ENCODE measurements at regions not wholly inside any gene's neighbourhood (a gene's known extent, or its start where the extent isn't known, plus 50 kb on each side); places are given as distances from the start of the nearest gene placed in this dataset.
"Not testable (repeated sequence)": the region's sequence is repeated elsewhere in the genome, so short reads cannot be mapped to it uniquely, and the experiment has no call there.

DNA sequence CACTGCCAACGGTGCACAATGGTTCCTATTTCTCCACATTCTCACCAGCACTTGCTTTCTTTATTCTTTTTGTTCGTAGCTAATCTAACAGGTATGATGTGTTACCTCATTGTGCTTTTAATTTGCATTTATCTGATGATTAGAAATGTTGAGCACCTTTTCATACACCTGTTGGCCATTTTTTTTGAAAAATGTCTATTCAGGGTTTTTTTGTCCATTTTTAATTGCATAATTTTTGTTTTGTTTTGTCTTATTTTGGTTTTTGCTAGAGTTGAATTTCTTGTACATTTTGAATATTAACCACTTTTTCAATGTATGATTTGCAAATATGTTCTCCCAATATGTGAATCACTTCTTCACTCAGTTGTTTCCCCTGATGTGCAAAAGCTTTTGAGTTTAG, 150.6 kb downstream of the TENT5A start (continued):
- no peak for TF ChIP-seq RCOR1 (IDR thresholded peaks at IDR 0.05; ENCODE audit: low read length)
- no peak for TF ChIP-seq GABPA (IDR thresholded peaks at IDR 0.05; ENCODE audit: low read depth)

DNA sequence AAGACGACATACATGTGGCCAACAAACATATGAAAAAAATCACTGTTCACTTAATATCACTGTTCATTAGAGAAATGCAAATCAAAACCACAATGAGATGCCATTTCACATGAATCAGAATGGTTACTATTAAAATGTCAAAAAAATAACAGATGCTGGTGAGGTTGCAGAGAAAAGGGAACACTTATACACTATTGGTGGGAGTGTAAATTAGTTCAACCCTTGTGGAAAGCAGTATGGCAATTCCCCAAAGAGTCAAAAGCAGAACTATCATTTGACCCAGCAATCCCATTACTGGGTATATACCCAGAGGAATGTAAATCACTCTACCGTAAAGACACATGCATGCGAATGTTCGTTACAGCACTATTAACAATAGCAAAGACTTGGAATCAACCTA, 152.0 kb downstream of the TENT5A start:
- CTCF ChIA-PET; H4K20me1 ChIP-seq (ENCODE audit: insufficient read depth); POLR2A ChIA-PET; DNase-seq; H3K27ac ChIP-seq (ENCODE audit: low read depth in 2 of 2, low read length in 1 of 2); H3K79me2 ChIP-seq (ENCODE audit: insufficient read depth); H3K9me3 ChIP-seq; H3K9me2 ChIP-seq; H2AFZ ChIP-seq (ENCODE audit: low read depth); H3K4me1 ChIP-seq (ENCODE audit: control insufficient read depth in 1 of 2, insufficient read depth in 2 of 2, low read depth in 1 of 2, low read length in 1 of 2); H3K27me3 ChIP-seq (ENCODE audit: insufficient read depth); H3K36me3 ChIP-seq (replicated peaks in 1 of 2; ENCODE audit: control insufficient read depth in 1 of 2, insufficient read depth in 2 of 2, low read length in 1 of 2); H3K9ac ChIP-seq; H3K4me2 ChIP-seq; H3F3A ChIP-seq (replicated peaks; ENCODE audit: insufficient read depth); H3K4me3 ChIP-seq (ENCODE audit: low read depth in 2 of 2, low read length in 1 of 2): not testable (repeated sequence)
- WGBS (ENCODE audit: low lambda C conversion rate): 94% methylated on average over 4 of the region's 4 CpGs

DNA sequence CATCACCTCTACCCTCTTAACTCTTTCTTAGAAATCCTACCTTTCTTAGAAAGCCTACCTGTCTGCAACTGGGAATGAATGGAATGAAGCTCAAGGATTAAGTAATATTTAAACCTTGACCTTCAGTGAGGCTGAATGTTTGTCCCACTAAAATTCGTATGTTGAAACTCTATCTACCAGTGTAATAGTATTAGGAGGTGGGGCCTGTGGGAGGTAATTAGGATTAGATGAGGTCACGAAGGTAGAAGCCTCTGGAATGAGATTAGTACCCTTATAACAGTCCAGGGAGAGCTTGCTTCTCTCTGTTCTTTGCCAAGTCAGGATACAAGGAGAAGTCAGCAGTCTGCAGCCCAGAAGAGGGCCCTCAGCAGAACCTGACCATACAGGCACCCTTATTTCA, 158.0 kb downstream of the TENT5A start:
- CTCF ChIA-PET: interaction anchor here (0.7 kb wide), 1 partner anchor 31 kb away, joined by 3 read pairs; no protein-coding TSS in a partner anchor

DNA sequence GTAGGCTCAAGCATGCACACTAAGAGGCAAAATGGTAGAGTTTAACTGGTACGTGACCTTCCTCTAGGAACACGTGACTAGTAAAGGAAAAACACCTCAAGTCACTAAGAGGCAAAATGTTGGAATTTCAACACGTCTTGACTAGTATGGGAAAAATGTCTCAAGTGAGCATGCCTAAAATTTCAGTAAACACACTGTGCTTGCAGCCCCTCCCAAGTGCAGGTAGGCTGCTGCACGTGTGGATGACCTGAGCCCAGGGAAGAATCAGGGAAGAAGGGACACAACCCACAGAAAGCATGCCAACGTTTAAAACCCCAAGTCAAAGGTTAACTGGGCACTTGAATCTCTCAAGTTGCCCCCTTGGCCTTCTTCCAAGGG, 162.2 kb downstream of the TENT5A start:
- H2AFZ ChIP-seq (ENCODE audit: low read depth): no peak overlapping the region
- H3K27ac ChIP-seq (ENCODE audit: low read depth in 2 of 2, low read length in 1 of 2): no peak overlapping the region
- CTCF ChIA-PET: interaction anchor here (1.4 kb wide), 1 partner anchor 23 kb away, joined by 3 read pairs; no protein-coding TSS in a partner anchor
- no peaks in the 10 kb centered on the region for H3K9me2 ChIP-seq
- H3K9me3 ChIP-seq: no peaks in the 10 kb centered on the region
- POLR2A ChIA-PET: no interaction called here
- H3K4me2 ChIP-seq: no peak overlapping the region
- H3K9ac ChIP-seq: no peak overlapping the region
- H3K4me3 ChIP-seq (ENCODE audit: low read depth in 2 of 2, low read length in 1 of 2): no peak overlapping the region
- no peaks in the 10 kb centered on the region; a peak in 1 of 4 replicates for H3K4me1 ChIP-seq (ENCODE audit: control insufficient read depth in 1 of 2, insufficient read depth in 2 of 2, low read depth in 1 of 2, low read length in 1 of 2)
- H3K27me3 ChIP-seq (ENCODE audit: insufficient read depth): no peaks in the 10 kb centered on the region
- H3F3A ChIP-seq (replicated peaks; ENCODE audit: insufficient read depth): no peaks in the 10 kb centered on the region
- H4K20me1 ChIP-seq (ENCODE audit: insufficient read depth): no peaks in the 10 kb centered on the region
- no peaks in the 10 kb centered on the region for H3K79me2 ChIP-seq (ENCODE audit: insufficient read depth)
- no peak for DNase-seq
- peaks cover 0 to 3% of the 10 kb centered on the region in 2 experiments for H3K36me3 ChIP-seq (replicated peaks in 1 of 2; ENCODE audit: control insufficient read depth in 1 of 2, insufficient read depth in 2 of 2, low read length in 1 of 2)
- 71% methylated on average over 5 of the region's 5 CpGs for WGBS (ENCODE audit: low lambda C conversion rate)
- TF ChIP-seq, protein P1, sequence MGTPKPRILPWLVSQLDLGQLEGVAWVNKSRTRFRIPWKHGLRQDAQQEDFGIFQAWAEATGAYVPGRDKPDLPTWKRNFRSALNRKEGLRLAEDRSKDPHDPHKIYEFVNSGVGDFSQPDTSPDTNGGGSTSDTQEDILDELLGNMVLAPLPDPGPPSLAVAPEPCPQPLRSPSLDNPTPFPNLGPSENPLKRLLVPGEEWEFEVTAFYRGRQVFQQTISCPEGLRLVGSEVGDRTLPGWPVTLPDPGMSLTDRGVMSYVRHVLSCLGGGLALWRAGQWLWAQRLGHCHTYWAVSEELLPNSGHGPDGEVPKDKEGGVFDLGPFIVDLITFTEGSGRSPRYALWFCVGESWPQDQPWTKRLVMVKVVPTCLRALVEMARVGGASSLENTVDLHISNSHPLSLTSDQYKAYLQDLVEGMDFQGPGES (IDR thresholded peaks at IDR 0.05; ENCODE audit: low read depth, low read length): no peak
- TF ChIP-seq MXI1 (IDR thresholded peaks at IDR 0.05; ENCODE audit: low read depth, low read length) (no peak), RCOR1 (IDR thresholded peaks at IDR 0.05; ENCODE audit: low read length) (no peak), TCF12 (IDR thresholded peaks at IDR 0.05) (no peak), GABPA (IDR thresholded peaks at IDR 0.05; ENCODE audit: low read depth) (no peak), JUND (IDR thresholded peaks at IDR 0.05) (no peak), YY1 (IDR thresholded peaks at IDR 0.05; ENCODE audit: low read depth) (no peak)
- TF ChIP-seq, protein P2, sequence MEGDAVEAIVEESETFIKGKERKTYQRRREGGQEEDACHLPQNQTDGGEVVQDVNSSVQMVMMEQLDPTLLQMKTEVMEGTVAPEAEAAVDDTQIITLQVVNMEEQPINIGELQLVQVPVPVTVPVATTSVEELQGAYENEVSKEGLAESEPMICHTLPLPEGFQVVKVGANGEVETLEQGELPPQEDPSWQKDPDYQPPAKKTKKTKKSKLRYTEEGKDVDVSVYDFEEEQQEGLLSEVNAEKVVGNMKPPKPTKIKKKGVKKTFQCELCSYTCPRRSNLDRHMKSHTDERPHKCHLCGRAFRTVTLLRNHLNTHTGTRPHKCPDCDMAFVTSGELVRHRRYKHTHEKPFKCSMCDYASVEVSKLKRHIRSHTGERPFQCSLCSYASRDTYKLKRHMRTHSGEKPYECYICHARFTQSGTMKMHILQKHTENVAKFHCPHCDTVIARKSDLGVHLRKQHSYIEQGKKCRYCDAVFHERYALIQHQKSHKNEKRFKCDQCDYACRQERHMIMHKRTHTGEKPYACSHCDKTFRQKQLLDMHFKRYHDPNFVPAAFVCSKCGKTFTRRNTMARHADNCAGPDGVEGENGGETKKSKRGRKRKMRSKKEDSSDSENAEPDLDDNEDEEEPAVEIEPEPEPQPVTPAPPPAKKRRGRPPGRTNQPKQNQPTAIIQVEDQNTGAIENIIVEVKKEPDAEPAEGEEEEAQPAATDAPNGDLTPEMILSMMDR (IDR thresholded peaks at IDR 0.05): no peak
- TF ChIP-seq, protein P3, sequence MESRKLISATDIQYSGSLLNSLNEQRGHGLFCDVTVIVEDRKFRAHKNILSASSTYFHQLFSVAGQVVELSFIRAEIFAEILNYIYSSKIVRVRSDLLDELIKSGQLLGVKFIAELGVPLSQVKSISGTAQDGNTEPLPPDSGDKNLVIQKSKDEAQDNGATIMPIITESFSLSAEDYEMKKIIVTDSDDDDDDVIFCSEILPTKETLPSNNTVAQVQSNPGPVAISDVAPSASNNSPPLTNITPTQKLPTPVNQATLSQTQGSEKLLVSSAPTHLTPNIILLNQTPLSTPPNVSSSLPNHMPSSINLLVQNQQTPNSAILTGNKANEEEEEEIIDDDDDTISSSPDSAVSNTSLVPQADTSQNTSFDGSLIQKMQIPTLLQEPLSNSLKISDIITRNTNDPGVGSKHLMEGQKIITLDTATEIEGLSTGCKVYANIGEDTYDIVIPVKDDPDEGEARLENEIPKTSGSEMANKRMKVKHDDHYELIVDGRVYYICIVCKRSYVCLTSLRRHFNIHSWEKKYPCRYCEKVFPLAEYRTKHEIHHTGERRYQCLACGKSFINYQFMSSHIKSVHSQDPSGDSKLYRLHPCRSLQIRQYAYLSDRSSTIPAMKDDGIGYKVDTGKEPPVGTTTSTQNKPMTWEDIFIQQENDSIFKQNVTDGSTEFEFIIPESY (IDR thresholded peaks at IDR 0.05; ENCODE audit: borderline replicate concordance, low read depth): no peak
- TF ChIP-seq, protein P4, sequence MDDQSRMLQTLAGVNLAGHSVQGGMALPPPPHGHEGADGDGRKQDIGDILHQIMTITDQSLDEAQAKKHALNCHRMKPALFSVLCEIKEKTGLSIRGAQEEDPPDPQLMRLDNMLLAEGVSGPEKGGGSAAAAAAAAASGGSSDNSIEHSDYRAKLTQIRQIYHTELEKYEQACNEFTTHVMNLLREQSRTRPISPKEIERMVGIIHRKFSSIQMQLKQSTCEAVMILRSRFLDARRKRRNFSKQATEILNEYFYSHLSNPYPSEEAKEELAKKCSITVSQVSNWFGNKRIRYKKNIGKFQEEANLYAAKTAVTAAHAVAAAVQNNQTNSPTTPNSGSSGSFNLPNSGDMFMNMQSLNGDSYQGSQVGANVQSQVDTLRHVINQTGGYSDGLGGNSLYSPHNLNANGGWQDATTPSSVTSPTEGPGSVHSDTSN (IDR thresholded peaks at IDR 0.05): no peak
- TF ChIP-seq, protein P5, sequence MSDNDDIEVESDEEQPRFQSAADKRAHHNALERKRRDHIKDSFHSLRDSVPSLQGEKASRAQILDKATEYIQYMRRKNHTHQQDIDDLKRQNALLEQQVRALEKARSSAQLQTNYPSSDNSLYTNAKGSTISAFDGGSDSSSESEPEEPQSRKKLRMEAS (IDR thresholded peaks at IDR 0.05; ENCODE audit: low read depth): no peak

More for the DNA sequence above, 158.0 kb downstream of the TENT5A start:
- POLR2A ChIA-PET: no interaction called here
- H3K9me2 ChIP-seq: no peaks in the 10 kb centered on the region
- H3K9ac ChIP-seq: no peak overlapping the region
- no peaks in the 10 kb centered on the region for H3K27me3 ChIP-seq (ENCODE audit: insufficient read depth)
- no peak for DNase-seq
- no peaks in the 10 kb centered on the region for H3K79me2 ChIP-seq (ENCODE audit: insufficient read depth)
- H2AFZ ChIP-seq (ENCODE audit: low read depth): no peak overlapping the region
- no peak overlapping the region for H3K4me3 ChIP-seq (ENCODE audit: low read depth in 2 of 2, low read length in 1 of 2)
- no peaks in the 10 kb centered on the region for H3F3A ChIP-seq (replicated peaks; ENCODE audit: insufficient read depth)
- no peaks in the 10 kb centered on the region for H3K9me3 ChIP-seq
- TF ChIP-seq TAF1 (IDR thresholded peaks at IDR 0.05; ENCODE audit: borderline replicate concordance, low read depth, low read length): no peak
- TF ChIP-seq, protein P4 (IDR thresholded peaks at IDR 0.05): no peak
- no peak for TF ChIP-seq TCF12 (IDR thresholded peaks at IDR 0.05)
- TF ChIP-seq NFIC (IDR thresholded peaks at IDR 0.05; ENCODE audit: borderline replicate concordance): no peak
- no peak overlapping the region for H3K4me2 ChIP-seq
- WGBS (ENCODE audit: low lambda C conversion rate): 63% methylated on average over 2 of the region's 2 CpGs
- H3K4me1 ChIP-seq (ENCODE audit: control insufficient read depth in 1 of 2, insufficient read depth in 2 of 2, low read depth in 1 of 2, low read length in 1 of 2): no peaks in the 10 kb centered on the region; a peak in 2 of 4 replicates
- peaks cover 0 to 3% of the 10 kb centered on the region in 2 experiments for H3K36me3 ChIP-seq (replicated peaks in 1 of 2; ENCODE audit: control insufficient read depth in 1 of 2, insufficient read depth in 2 of 2, low read length in 1 of 2)
- no peaks in the 10 kb centered on the region for H4K20me1 ChIP-seq (ENCODE audit: insufficient read depth)
- no peak overlapping the region for H3K27ac ChIP-seq (ENCODE audit: low read depth in 2 of 2, low read length in 1 of 2)
